Hematopoietic multipotent progenitor cell (in vitro differentiated cells): ENCODE measurements at regions not wholly inside any gene's neighbourhood (a gene's known extent, or its start where the extent isn't known, plus 50 kb on each side); places are given as distances from the start of the nearest gene placed in this dataset.
A peak's percentile ranks its signal among the peaks of the same experiment; 100 is the strongest.

Experiments used
- DNase-seq, 3 donors: peaks; one replicate each; pipeline ENCODE4 v3.0.0-alpha.2; 2011 to 2015; ENCODE audit warnings: low read depth in 2 of 3, low spot score in 2 of 3

DNA sequence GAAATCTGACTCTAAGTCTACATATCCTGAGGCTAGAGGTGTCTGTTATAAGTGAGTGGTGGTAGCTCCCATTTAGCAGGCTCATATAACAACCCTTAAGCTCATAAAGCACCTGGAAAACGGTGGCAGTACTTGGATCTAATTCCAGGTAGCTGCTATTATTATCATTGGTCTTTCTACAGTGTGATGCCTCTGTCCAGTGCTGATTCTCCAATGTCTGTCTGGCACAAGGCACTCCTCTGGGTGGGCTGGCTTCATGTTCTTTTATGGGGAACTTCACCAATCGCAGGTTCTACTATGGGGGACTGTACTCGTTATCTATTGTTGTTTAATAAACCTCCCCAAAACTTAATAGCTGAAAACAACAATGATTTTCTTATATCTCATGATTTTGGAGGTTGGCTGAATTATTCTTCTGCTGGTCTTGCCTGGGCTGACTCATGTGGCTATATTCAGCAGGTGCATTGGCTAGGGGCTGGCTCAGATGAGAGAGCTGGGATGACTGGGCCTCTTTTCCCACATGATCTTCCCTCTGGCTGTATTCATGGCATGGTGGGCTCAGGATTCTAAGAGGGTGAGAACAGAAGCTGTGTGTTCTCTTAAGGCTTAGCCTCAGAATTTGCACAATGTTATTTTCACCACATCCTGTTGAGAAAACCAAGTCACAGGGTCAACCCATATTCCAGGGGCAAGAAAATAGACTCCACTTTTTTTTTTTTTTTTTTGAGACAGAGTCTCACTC, 93.0 kb upstream of the PCGF5 start:
- no peak for DNase-seq

DNA sequence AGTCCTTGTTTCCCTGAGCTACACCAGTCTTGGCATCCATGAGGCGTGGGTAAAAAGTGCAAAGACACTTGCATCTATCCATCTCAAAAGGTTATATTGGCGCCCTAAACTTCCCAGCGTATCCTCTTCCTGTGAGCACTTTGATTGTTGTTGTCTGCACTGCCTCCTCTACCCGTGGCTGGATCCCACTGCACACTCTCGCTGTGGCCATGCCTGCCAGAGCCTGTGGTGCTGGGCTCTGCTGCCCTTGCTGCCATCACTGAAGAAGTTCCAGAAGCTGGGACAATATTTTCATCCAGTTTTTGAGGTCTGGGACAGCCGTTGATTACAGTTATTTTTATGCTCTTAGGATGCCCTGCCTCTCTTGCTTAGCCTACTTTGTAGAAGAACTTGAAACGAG, 85.3 kb upstream of the PCGF5 start:
- no peak for DNase-seq

DNA sequence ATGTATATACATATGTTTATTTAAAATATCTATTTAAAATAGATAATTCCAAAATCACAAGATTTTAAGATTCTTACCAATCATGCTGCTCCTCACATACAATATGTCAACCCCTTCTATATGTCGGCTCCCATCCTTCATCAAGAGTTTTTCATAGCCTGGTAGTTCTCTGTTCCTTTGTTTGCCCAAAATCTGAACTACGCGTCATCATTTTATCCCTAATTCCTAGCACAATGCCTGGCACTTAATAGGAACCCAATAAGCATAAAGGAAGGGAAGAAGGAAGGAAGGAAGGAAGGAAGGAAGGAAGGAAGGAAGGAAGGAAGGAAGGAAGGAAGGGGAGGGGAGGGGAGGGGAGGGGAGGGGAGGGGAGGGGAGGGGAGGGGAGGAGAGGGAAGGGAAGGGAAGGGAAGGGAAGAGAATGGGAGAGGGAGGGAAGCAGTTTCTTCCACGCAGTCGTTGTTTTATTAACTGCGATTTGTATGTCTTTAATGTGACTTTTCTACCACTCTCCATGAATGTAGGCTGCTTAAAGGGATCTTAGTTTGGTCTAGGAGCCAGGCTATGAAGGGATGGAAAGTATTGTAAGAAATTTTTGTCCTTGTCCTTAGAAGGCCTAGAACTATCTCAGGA, 83.3 kb upstream of the PCGF5 start:
- DNase-seq = no peak

DNA sequence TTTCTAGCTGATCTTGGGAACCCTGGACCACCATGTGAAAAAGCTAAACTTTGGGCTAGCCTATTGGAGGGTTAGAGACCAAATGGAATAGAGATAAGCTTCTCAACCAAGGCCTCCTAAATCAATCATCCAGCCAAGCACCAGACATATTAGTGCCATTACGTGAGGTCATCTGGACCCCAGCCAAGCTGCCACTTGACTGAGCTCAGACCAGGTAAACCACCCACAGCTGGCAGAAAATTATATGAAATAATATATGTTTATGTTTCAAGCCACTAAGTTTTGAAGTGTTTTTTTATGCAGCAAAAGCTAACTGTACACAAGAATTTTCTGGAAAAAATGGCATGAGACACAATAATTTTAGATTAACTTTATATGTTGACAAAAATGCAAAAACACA, 82.6 kb upstream of the PCGF5 start:
- DNase-seq = no peak

DNA sequence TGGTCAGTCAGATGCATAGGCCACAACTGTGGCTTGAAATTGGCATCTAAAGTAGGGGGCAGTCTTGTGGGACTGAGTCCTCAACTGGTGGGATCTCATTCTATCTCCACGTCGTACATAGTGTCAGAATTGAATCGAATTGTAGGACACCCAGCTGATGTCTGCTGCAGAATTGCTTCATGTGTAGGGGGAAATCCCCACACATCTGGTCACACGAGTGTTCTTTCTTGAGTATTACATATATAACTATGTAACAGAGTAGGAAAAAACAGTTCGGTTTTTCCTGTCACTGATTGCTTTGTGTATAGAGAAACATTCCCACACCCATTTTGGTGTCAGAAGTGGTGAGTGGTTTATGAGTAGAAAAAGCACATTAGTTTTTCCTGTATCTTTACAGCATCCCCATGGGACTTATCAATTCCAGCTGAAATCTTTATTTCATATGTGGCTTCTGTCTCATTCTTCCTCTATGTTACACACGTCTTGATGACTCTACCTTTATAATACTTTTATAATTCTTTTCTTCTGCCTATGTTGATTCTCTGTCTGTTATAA, 79.4 kb upstream of the PCGF5 start:
- no peak for DNase-seq

DNA sequence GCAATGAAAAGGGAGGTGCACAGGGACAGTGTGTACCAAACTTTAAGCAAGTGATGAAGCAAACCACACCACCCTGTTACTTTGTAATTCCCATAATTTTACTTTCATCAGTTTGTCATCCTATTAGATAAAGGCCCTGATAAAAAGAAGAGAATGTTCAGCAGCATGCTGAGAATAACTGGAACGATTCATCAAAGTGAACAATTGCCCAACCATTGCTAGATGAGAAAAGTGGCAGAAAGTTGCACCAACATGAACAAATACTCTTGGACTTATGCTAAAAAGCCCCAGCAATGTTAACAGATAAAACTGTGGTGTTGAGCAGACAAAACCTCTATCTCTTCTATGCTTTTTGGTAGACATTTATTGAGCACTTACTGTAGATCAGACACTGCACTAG, 75.5 kb upstream of the PCGF5 start:
- DNase-seq = no peak

DNA sequence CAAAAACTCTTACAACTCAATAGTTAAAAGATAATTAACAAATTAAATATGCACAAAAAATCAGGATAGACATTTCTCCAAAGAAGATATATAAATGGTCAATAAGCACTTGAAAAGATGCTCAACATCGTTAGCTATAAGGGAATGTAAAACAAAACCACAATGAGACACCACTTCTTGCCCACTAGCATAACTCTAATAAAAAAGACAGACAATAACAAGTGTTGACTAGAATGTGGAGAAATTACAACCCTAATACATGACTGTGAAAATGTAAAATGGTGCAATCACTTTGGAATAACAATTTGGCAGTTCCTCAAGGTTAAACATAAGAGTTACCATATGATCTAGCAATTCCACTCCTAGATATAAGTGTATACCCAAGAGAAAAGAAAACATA, 74.3 kb upstream of the PCGF5 start:
- no peak for DNase-seq

DNA sequence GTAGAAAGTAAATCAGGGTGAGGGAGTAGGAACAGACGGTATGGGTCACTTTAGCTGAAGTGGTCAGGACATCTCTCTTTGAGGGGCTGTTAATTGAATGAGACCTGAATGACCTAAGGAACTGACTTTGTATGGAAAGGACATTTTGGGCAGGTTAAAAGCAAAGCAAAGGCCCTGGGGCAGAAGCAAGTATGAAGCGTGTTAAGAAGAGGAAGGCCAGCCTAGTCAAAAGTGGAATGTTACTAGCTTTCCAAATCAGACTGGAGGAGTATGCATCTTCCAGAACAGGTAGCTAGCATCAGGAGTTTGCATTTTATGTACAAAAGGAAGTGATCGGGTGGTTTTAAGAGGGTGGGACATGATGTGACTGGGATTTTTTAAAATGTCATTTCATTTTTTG, 70.9 kb upstream of the PCGF5 start:
- no peak for DNase-seq

DNA sequence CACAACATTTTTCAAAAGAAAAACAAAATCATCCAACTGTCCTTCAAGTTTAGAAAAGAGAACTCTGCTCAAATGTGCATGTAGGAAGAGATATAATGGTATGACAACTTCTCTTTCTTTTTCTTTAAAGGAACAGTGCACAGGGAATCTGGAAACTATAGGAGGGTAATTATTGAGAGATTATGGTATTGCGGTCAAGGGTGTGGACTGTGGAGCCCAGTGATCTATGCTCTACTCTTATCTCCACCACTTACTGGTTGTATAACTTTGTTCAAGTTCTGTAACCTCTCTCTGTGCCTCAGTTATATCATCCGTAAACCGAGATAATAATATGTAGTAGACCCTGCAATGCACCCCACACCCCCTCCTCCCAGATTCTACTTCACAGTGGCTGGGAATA, 69.8 kb upstream of the PCGF5 start:
- DNase-seq = no peak

DNA sequence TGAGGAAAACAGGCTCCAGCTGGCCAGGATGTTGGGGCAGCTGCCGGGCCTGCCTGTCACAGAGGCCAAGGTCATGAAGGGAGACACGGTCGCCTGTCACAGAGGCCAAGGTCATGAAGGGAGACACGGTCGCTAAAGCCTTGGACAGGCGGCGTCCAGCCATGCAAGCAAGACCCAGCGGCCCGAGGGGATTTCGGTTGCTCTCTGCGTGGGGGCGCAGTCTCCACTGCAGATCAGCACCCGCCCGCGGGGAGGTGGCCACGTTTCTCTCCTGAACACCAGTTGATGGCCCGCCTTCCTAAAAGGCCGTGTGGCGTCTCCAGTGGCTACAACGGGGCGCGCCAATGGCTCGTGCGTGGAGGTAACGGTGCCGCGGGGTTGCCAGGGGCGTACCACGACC, 67.0 kb upstream of the PCGF5 start:
- no peak for DNase-seq

DNA sequence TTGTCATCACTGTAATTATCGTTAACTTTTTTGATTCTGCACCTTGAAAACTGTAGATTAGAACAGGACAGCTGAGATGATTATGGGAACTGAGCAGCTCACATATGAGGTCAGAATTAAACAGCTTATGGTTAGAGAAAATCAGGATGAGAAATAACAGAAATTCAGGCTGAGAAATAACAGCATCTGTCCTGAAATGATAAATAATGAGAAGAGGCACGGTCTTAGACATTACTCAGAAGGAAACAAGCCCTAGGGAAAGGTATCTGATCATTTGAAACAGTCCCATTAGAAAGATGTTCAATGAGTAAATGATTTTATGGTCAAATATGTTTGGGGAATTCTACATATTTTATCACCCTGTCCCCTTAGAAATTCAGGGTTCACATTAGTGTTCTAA, 65.6 kb upstream of the PCGF5 start:
- no peak for DNase-seq

DNA sequence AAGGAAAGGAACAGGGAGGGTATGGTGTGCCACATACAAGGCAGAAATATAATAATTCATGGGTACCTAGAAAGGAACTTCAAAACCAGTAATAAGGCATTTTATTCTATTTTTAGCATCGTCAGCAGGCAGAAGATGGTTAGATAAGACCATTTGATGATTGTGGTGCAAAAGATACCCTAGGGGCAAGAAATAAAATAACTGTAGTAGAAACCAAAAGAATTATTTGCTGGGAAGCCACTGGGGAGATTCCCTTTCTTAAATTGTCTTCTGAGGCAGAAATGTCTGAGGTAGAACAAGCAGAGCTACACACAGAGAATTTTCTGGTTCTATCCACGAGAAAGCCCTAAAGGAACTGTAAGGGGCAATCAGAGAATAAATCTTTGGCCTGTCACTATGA, 64.3 kb upstream of the PCGF5 start:
- DNase-seq = no peak

DNA sequence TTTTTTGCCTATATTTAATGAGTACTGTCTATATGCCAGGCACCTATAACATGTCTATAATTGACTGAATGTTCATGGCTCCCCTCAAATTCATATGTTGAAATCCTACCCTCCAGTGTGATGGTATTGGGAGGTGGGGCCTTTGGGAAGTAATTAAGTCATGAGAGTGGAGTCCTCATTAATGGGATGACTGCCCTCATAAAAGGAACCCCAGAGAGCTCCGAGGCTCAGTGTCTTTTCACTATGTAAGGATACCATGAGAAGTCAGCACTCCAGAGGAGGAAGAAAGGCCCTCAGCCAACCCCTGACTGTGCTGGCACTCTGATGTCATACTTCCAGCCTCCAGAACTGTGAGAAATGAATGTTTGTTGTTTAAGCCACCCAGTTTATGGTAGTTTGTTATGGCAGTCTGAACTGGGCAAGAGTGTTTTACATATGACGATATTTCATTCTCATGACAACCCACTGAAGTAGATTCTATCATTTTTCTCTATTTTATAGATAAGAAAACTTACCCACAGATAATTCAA, 61.1 kb upstream of the PCGF5 start:
- DNase-seq = no peak

DNA sequence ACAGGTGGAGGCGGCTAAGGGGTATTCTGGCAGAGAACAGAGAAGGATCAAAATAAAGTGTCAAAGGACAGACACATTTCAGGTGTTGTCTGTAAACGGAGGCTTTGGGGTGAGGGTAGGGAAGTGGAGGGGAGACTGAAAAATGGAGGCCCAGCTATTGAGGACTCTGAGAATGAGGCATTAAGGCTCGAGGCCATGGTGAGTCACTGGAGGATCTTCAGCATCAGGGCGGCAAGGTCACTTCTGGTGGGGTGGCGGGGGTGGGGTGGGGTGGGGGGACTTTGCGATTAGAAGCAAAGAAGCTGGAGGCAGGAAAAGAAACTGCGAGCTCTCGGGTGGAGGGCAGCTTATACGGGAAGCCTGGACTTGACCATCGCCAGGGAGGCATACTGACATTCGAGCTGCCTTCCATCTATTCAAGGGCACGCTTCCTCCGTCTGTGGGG, 58.4 kb upstream of the PCGF5 start:
- DNase-seq = peak in 1 of 3 donors; percentile 39

DNA sequence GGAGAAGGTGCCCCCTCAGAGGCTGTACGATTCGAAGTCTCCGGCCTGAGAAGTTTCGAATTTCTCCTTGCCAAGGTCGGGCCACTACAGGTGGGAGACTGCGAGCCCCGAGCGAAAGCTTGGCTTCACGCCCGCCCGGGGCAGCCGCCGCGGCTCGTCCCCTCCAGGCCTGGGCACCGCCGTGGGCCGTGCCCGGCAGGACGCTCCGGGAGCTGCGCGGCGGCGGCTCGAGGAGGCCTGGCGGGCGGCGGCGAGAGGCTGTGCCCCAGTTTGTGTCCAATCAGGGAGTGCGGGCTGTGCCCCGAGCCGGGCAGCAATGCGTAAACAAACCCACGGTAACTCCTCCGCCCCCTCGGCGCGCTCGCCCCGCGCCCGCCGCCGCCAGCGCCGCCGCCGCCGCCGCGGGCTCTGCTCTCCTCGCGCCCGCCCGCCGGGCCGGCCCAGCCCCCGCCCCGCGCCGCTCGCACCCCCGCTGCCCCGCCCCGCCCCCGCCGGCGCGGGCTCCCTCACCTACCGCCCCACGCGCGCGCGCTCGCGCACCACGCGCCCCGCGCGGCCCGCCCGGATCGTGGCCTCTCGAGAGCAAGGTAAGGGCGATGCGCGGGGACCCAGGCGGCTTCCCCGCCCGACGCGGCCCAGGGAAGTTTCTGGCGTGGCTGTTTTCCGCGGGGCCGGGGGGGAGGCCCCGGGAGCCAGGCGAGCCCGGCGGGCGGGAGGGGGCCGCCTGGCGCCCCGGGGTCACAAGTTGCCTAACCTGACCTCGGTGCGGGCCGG, 57.8 kb upstream of the PCGF5 start:
- peak; percentile 70 to 74 (median 72) for DNase-seq

DNA sequence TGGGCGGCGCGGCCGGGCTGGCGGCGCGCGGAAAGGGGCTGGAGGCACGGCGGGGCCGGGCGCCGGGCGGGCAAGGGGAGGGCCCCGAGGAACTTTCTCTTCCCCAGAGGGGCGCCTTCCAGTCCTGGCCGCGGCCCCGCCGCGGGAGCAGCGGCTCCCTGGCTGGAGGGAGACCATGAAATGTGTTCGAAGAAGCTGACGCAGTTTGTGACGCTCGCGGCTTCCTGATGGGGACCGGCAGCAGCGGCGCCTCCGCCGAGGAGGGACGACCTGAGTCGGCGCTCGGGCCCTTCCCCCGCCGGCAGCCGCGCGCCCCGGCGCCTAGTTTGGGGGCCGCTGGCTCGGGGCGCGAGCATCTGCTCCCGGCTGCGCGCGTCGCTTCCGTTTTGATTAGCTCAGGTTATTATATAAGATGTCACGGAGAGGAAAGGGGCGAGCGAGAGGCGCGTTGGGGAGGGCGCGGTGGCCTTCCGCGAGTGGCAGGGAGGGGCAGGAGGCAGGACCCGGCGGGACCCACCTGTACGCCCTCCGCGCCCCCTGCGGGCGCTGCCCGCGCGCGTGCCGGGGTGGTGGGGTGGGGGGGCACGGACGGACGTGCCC, 57.1 kb upstream of the PCGF5 start:
- DNase-seq = peak; percentile 68 to 79 (median 69)

DNA sequence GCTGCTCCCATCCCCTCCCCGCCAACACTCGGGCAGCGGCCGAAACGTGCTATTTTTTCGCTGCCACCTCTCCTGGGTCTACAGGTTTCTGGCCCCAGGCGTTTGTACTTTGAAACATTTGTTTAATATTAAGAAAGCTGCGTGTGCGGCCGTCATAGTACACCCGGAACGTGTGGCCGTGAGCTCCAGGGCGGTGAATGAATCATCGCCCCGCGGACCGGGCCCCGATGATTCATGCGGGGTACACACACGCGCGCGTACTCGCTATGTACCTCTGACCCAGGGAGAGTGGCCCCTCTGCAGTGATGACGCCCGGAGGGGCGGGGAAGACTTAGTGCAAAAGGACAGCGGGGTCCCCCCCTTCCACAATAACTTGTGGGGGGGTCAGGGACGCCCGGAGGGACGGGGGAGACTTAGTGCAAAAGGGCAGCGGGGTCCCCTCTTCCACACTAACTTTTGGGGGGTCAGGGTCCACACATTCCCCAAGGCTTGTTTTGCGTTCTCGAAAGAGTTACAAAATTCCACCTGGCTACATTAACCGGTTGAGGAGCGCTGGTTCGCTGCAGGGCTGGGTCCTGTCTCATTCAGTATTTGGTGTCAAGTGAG, 56.5 kb upstream of the PCGF5 start:
- peak; percentile 34 to 87 (median 75) for DNase-seq

DNA sequence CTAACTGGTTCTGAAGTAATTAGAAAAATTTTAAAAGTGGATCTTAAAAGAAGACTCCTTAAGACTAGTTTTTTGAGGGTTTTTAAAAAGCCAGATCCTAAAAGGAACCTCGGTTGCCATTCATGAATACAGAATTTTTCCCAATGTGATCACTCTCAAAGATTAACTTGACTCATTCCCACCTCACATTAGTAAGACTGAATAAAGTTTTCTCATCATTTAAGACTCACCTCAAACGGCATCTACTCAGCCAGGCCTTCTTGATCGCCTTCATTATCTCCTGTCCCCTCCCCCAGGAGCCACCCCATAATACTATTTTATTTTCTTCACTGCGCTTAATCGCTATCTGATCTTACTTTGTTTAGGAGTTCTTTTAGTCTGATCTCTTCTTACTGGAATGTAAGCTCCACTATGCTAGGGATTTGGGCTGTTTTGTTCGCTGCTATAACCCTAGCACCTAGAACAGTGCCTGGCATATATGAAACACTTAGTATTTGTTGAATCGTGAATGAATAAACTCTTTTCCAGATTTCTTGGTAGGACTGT, 55.9 kb upstream of the PCGF5 start:
- DNase-seq = no peak

DNA sequence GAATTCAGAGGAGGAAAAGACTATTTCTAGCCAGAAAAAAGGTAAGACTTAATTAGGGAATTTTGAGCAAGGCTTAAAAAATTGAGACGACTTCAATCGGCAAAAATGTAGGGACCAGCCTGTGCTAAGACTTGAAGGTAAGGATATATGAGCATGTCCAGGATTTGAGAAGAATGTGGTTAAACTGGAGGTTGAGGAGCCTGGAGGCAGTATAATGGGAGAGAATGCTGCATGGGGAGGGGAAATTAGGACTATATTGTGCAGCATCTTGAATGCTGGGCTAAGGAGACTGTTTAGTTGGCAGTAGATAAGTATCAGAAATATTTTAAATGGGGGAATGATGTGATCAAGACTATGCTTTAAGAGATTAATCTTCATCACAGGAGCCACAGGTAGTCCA, 53.1 kb upstream of the PCGF5 start:
- DNase-seq = no peak

DNA sequence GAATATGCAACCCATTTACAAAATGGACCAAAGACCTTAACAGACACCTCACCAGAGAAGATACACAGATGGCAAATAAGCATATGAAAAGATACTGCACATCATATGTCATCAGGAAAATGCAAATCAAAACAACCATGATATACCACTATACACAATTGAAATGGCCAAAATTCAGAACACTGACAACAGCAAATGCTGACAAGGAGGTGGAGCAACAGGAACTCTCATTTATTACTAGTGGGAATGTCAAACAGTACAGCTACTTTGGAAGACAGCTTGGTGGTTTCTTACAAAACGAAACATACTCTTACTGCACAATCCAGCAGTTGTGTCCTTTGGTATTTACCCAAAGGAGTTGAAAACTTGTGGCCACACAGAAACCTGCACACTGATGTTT, 50.0 kb upstream of the PCGF5 start:
- no peak for DNase-seq
